Uterus (tissue), 2 donors: ENCODE measurements at regions not wholly inside any gene's neighbourhood (a gene's known extent, or its start where the extent isn't known, plus 50 kb on each side); places are given as distances from the start of the nearest gene placed in this dataset.

Experiments
- CTCF ChIP-seq, 4 experiments: fragments of 200-600 bp in 2 of 4; fragments of 450-650 bp in 2 of 4; sonication (generic) in 2 of 4; IDR thresholded peaks; one replicate each; pipeline ENCODE4 v1.5.1; 2016 to 2019; ENCODE audit warnings: antibody characterized with exemption in 4 of 4, mild to moderate bottlenecking in 2 of 4, moderate library complexity in 1 of 4
- POLR2A ChIP-seq, 2 donors: fragments of 450-650 bp; IDR thresholded peaks; one replicate each; pipeline ENCODE4 v1.6.1; 2016; ENCODE audit warnings: antibody characterized with exemption in 2 of 2, mild to moderate bottlenecking in 1 of 2, moderate library complexity in 1 of 2

- TF ChIP-seq CTCF (IDR thresholded peaks at IDR 0.05) = no peak
- TF ChIP-seq POLR2A (IDR thresholded peaks at IDR 0.05) = no peak
Measured at GRCh38 chr1:30311749-30312148, 411.6 kb downstream of the MATN1 start.
